ENCODE measurements at regions not wholly inside any gene's neighbourhood (a gene's known extent, or its start where the extent isn't known, plus 50 kb on each side); places are given as distances from the start of the nearest gene placed in this dataset.

- no peak for DNase-seq
These were observed 96.3 kb upstream of the MEF2C start for GRCh38 chr5:88979244-88979643.

DNA sequence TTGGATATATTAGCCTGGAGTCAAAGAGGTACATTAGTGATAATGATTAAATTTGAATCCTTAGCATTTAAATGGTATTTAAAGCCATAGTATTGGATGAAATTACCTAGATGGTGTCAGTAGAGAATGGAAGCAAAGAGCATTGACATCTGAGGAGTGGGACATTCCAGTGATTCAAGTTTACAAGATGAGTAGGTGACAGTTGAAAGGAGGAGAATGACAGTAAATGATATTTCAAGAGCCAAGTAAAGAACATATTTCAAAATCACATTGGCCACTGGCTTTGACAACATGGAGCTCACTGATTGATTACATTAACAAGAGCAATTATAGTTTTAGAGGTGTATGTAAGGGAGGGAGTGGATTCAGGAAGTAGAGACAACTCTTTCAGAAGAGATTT lies 93.9 kb upstream of the MEF2C start:
- no peak for DNase-seq

DNA sequence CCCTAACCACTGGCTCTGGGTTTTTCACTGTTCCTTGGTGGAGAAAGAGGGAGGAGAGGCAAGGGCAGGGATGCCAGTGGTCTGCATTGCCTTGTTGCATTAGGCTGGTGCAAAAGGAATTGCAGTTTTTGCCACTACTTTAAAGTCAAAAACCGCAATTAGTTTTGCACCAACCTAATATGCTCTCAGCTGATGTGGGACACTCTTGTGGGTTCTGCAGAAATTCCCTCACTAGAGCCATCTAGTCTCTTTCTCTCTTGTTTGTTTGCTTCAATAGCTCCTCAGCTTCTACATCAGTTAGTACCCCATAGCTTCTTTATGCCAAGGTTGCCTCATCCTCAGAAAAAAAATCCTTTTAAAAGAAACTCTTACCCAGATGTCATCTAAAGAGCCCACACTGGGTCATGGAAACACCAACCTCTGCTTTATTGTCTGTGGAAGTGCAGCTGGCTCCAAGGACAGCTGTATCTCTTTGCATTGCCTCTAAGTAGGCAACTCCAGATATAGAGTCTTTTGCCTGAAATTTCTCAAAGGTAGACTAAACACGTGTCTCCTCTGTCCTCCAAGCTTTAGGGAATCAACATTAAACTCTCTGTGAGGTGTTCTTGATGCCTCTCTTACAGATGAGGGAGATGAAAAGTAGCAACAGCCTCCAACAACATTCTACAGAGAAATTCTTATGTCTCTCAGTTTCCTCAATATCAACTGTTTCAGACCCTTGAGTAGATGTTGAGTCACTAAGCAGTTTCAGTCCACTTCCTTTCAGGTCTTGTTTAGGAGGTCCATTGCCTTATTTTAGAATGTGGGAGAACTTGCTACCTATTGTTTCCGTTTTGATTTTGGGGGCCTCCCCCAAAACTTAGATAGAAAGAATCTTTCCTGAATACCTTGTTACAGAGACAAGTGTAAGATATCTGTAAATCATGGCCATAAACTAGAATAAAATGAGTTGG lies 84.9 kb upstream of the MEF2C start:
- DNase-seq = no peak

DNA sequence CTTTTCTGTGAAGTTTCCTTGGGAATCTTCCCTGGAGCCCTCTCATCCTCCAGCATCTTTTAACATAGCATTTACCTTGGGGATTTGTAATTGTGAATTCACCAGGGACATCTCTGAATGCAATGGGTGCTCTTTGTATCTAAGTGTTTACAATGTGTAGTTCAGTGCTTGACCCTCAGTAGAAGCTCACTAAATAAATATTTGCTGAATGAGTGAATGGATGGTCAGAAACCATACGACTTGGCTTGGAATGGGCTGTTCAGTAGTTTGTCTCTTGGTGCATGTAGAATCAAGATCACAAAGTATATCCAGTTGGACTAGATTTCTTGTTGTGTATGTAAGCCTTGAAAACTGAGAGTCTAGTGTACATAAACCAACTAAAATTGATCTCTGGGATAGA lies 81.8 kb upstream of the MEF2C start:
- no peak for DNase-seq

GRCh38 chr5:88957013-88957412 lies 74.0 kb upstream of the MEF2C start:
- DNase-seq = no peak

- no peak for DNase-seq
These were observed 73.4 kb upstream of the MEF2C start for GRCh38 chr5:88956416-88956815.

DNA sequence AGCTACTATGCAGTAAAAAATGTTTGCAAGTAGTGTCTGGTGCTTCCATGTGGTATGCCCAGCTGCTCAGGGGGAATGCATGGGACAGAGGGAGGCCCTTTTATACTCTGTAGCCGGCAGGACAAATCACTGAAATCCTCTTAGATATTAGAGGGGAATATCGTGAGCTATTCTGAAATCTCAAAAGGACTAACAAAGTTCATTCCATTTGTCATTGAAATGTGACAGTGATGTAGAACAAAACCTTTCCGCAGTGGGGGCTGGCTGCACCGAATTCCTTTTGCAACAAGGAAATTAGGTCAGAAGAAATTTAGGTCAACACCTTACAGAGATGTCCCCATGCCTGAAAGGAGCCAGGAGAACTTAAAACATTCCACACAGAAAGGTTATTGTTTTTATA lies 72.4 kb upstream of the MEF2C start:
- DNase-seq = no peak

GRCh38 chr5:88954511-88954910 lies 71.5 kb upstream of the MEF2C start:
- DNase-seq = no peak

DNA sequence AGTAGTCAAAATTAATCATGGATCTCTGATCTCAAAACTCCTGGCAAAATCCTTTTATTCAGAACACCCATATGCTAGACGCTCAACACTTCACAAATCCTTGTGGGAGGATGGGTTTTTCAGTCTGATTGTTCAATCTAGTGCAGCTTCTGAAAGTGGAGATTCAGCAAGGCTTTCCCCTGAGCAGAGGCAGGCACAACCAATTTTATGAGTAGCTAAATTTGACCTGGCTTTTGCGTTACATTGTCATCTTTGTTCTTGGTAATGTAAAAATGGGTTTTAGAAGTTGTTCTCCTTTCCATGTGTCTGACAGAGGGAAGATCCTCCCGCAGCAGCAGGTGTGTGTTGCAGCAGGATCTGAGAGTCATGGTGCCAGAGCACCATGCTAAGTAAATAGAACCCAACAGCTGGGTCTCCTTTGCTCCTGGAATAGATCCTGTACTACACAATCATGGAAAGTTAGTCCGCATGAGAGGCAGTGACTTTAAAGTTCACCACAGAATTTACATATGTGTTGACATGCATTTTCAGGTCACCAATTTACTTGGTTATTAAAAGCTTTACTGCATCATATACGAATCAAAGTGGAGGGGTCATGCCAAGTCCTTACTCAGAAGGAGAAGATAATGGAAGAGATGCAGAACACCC lies 70.1 kb upstream of the MEF2C start:
- no peak for DNase-seq

DNA sequence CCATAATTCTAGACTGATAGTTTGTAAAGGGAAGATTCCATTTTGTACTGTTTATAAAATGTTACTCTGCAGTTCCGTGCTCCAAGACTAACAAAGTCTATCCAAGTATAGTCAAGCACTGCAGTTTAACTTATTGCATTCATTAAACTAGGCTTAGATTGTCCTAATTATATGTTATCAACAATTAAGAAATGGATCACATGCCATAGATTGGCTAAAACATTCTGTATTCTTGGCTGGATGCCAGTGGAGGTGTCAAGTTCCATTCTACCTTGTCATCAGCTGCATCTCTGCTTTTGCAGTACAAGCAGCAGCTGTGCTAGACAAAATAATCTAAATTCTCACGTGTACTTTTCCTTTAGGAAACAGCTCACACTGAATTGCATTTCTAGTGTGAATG lies 69.4 kb upstream of the MEF2C start:
- DNase-seq = no peak

GRCh38 chr5:88951457-88951856 lies 68.5 kb upstream of the MEF2C start:
- no peak for DNase-seq

- DNase-seq = no peak
These were observed 66.0 kb upstream of the MEF2C start for GRCh38 chr5:88948746-88949600.

- no peak for DNase-seq
These were observed 62.0 kb upstream of the MEF2C start for GRCh38 chr5:88944751-88945531.

DNA sequence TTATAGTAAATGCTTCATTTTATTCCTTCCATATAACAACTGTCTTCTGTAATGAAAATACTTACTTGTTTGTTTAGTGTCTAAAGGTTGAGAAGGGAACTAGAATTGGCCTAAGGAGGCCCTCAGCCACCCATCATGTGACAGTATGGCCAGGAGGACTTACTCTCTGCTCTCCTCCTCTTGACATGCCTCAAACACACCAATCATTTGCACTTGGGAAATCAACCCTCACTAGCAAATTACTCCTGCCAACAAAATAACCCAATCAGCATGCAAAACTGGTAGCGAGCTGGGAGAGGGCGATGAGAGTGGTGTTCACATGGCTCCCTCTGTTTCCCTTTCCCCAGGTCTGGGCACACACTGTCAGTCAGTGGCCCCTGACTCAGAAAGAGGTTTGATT lies 58.6 kb upstream of the MEF2C start:
- DNase-seq = no peak

DNA sequence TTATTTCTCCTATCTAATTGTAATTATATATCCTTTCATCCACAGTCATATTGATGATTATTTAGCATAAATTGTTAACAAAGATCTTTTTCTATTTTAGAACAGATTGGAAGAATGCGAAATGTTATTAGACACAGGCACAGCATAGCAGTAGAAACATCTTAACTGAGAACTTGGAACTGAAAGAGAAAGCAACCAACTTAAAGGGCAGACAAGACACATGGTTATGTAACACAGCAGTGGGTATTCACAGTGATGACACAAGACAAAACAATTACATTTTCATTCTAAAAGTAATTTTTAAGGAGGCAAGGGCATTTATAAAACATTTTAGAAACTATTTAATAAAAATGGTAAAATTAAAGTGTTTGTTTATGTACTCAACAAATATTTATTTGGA lies 57.7 kb upstream of the MEF2C start:
- DNase-seq = no peak

GRCh38 chr5:88939300-88939699 lies 56.3 kb upstream of the MEF2C start:
- no peak for DNase-seq

GRCh38 chr5:88938488-88938887 lies 55.5 kb upstream of the MEF2C start:
- DNase-seq = no peak

- DNase-seq = no peak
These were observed 54.4 kb upstream of the MEF2C start for GRCh38 chr5:88937406-88937805.

DNA sequence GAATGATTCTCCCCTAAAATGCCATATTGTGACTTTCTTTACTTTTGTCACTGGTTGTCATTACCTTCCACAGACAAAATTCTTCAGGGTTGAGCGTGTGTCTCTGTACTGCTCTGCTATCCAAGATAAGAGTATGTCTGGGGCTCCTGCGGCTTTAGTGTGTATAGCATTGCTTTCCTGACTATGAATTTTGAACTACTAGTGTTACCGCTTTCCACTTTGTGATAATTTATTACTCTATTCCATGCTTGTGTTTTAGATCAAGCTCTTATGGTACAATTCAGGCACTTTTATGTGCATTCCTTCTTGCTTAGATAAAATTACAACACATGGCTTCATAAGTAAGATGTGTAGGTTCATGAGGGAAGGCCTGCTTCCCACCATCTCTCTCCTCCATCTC lies 51.5 kb upstream of the MEF2C start:
- DNase-seq = no peak

Measured in right lung (tissue), 2 donors.